ENCODE measurements at regions not wholly inside any gene's neighbourhood (a gene's known extent, or its start where the extent isn't known, plus 50 kb on each side); places are given as distances from the start of the nearest gene placed in this dataset.

DNA sequence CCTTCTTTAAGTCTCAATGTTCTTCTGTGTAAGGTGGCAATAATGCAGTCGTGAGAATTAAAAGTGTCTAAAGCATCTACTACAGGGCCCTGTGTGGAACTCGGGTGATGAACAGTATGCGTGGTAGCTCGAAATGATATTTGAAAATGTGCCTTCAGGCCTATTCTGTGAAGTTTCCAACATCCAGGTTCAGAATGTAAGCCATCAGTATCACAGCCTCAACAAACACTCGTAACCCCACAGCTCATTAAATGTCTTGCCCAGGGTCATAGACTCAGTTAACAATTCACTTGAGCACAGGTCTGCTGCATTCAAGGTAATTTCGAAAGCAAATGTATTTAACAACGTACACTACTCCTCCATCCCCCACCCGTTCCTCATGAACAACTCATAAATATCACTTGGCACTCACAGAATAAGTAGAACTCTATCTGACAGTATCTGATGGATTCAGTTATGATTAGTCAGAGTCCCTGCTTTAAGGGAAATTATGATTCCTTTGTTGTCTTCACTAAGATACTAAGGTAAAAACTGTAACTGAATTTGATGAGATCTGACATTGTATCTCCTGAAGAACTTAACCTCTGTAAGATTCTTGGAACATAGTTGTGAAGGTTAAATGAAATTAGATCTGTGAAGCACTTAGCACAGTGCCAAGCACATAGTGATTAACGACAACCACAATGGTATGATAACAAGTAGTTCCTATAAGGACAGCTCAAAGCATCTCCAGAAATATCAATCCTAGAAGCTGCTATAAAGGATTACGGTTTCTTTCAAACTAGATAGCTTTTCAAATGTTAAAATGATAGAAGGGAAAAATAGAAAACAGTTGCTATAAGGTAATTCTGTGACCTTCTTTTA lies 642.3 kb downstream of the TBL1XR1 start:
- Histone ChIP-seq H3K36me3 (ENCODE audit: control insufficient read depth, insufficient read depth, low read length) (no peaks in the 10 kb centered on the region), H3K4me3 (ENCODE audit: low read depth, low read length) (no peak overlapping the region), H3K27me3 (ENCODE audit: control insufficient read depth, insufficient read depth, low read length) (no peaks in the 10 kb centered on the region)
- CTCF ChIA-PET: no interaction called here
- DNase-seq (ENCODE audit: low read depth): no peak
- POLR2A ChIA-PET: no interaction called here
- TF ChIP-seq, protein P1, sequence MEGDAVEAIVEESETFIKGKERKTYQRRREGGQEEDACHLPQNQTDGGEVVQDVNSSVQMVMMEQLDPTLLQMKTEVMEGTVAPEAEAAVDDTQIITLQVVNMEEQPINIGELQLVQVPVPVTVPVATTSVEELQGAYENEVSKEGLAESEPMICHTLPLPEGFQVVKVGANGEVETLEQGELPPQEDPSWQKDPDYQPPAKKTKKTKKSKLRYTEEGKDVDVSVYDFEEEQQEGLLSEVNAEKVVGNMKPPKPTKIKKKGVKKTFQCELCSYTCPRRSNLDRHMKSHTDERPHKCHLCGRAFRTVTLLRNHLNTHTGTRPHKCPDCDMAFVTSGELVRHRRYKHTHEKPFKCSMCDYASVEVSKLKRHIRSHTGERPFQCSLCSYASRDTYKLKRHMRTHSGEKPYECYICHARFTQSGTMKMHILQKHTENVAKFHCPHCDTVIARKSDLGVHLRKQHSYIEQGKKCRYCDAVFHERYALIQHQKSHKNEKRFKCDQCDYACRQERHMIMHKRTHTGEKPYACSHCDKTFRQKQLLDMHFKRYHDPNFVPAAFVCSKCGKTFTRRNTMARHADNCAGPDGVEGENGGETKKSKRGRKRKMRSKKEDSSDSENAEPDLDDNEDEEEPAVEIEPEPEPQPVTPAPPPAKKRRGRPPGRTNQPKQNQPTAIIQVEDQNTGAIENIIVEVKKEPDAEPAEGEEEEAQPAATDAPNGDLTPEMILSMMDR (IDR thresholded peaks at IDR 0.05; ENCODE audit: insufficient read depth, low read depth, low read length): no peak

DNA sequence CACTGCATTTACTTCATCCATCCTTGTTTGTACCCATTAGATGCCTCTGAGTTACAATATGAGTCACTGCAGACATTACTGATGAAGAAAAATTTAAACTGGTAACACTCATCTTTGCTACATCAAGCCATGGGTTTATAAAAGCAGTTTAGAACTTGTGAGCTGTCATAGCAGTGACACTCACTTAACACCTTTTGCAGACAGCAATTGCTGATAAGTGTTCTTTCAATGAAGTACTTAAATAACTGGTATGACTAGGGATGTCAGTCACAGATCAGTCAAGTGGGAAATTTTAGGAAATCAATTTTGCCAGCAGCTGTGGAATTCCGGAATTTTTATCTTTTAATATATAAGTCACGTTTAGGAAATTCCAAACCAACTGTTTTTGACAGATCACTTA lies 643.0 kb downstream of the TBL1XR1 start:
- no peak for DNase-seq (ENCODE audit: low read depth)
- H3K4me3 ChIP-seq (ENCODE audit: low read depth, low read length): no peak overlapping the region
- TF ChIP-seq, protein P1 (IDR thresholded peaks at IDR 0.05; ENCODE audit: insufficient read depth, low read depth, low read length): no peak
- H3K36me3 ChIP-seq (ENCODE audit: control insufficient read depth, insufficient read depth, low read length): no peaks in the 10 kb centered on the region
- CTCF ChIA-PET: no interaction called here
- no peaks in the 10 kb centered on the region for H3K27me3 ChIP-seq (ENCODE audit: control insufficient read depth, insufficient read depth, low read length)
- POLR2A ChIA-PET: no interaction called here

GRCh38 chr3:176526942-176527341 lies 670.3 kb downstream of the TBL1XR1 start:
- no peak overlapping the region for H3K4me3 ChIP-seq (ENCODE audit: low read depth, low read length)
- no peaks in the 10 kb centered on the region for H3K27me3 ChIP-seq (ENCODE audit: control insufficient read depth, insufficient read depth, low read length)
- ChIA-PET POLR2A (no interaction called here), CTCF (no interaction called here)
- no peaks in the 10 kb centered on the region for H3K36me3 ChIP-seq (ENCODE audit: control insufficient read depth, insufficient read depth, low read length)
- TF ChIP-seq, protein P1 (IDR thresholded peaks at IDR 0.05; ENCODE audit: insufficient read depth, low read depth, low read length): no peak
- no peak for DNase-seq (ENCODE audit: low read depth)

- TF ChIP-seq, protein P1 (IDR thresholded peaks at IDR 0.05; ENCODE audit: insufficient read depth, low read depth, low read length): no peak
- H3K27me3 ChIP-seq (ENCODE audit: control insufficient read depth, insufficient read depth, low read length): no peaks in the 10 kb centered on the region
- ChIA-PET POLR2A (no interaction called here), CTCF (no interaction called here)
- H3K36me3 ChIP-seq (ENCODE audit: control insufficient read depth, insufficient read depth, low read length): no peaks in the 10 kb centered on the region
- DNase-seq (ENCODE audit: low read depth): no peak
- H3K4me3 ChIP-seq (ENCODE audit: low read depth, low read length): no peak overlapping the region
These were observed 671.1 kb downstream of the TBL1XR1 start for GRCh38 chr3:176526225-176526624.

GRCh38 chr3:176523114-176523513 lies 674.2 kb downstream of the TBL1XR1 start:
- ChIA-PET POLR2A (no interaction called here), CTCF (interaction anchor here (0.6 kb wide), 1 partner anchor 77 kb away, joined by 3 read pairs; no protein-coding TSS in a partner anchor)
- H3K27me3 ChIP-seq (ENCODE audit: control insufficient read depth, insufficient read depth, low read length): no peaks in the 10 kb centered on the region
- TF ChIP-seq, protein P1 (IDR thresholded peaks at IDR 0.05; ENCODE audit: insufficient read depth, low read depth, low read length): no peak
- no peak overlapping the region for H3K4me3 ChIP-seq (ENCODE audit: low read depth, low read length)
- DNase-seq (ENCODE audit: low read depth): no peak
- H3K36me3 ChIP-seq (ENCODE audit: control insufficient read depth, insufficient read depth, low read length): no peaks in the 10 kb centered on the region
